Suprapubic skin (tissue), 4 donors: ENCODE measurements at regions not wholly inside any gene's neighbourhood (a gene's known extent, or its start where the extent isn't known, plus 50 kb on each side); places are given as distances from the start of the nearest gene placed in this dataset.

Source experiments
- EP300 ChIP-seq: sonication (generic); formaldehyde crosslinking; IDR thresholded peaks from one replicate; pipeline ENCODE4 v1.6.1; 2017; ENCODE audit warnings: antibody characterized with exemption
- POLR2A ChIP-seq, 2 donors: fragments of 450-650 bp; IDR thresholded peaks; one replicate each; pipeline ENCODE4 v1.6.1; 2017; ENCODE audit warnings: antibody characterized with exemption in 2 of 2, mild to moderate bottlenecking in 2 of 2, moderate library complexity in 2 of 2
- POLR2AphosphoS5 ChIP-seq, 3 donors: sonication (generic); formaldehyde crosslinking; IDR thresholded peaks; one replicate each; pipeline ENCODE4 v1.6.1; 2017; ENCODE audit warnings: antibody characterized with exemption in 3 of 3
- TF ChIP-seq, protein P1 (sequence below), 2 donors: fragments of 200-600 bp in 1 of 2; fragments of 450-650 bp in 1 of 2; sonication (generic) in 1 of 2; IDR thresholded peaks; one replicate each; pipeline ENCODE4 v1.5.1; 2016 to 2019; ENCODE audit warnings: antibody characterized with exemption in 2 of 2, mild to moderate bottlenecking in 1 of 2, moderate library complexity in 1 of 2

DNA sequence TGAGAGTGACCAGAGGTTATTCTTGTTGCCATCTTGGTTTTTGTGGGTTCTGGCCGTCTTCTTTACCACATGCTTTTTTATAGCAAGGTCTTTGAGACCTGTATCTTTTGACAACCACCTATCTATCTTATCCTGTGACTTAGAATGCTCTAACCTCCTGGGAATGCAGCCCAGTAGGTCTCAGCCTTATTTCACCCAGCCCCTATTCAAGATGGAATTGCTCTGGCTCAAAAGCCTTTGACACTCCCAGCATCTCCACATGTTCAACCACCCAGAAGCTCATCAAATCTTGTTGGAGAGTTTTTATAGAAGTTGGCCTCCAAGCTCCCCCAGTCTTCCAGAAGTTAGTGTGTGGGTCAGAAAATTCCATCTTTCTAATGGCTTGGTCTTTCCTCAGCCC lies 464.3 kb upstream of the NRP1 start:
- TF ChIP-seq EP300 = no peak
- TF ChIP-seq, protein P1, sequence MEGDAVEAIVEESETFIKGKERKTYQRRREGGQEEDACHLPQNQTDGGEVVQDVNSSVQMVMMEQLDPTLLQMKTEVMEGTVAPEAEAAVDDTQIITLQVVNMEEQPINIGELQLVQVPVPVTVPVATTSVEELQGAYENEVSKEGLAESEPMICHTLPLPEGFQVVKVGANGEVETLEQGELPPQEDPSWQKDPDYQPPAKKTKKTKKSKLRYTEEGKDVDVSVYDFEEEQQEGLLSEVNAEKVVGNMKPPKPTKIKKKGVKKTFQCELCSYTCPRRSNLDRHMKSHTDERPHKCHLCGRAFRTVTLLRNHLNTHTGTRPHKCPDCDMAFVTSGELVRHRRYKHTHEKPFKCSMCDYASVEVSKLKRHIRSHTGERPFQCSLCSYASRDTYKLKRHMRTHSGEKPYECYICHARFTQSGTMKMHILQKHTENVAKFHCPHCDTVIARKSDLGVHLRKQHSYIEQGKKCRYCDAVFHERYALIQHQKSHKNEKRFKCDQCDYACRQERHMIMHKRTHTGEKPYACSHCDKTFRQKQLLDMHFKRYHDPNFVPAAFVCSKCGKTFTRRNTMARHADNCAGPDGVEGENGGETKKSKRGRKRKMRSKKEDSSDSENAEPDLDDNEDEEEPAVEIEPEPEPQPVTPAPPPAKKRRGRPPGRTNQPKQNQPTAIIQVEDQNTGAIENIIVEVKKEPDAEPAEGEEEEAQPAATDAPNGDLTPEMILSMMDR (IDR thresholded peaks at IDR 0.05) = no peak
- no peak for TF ChIP-seq POLR2A (IDR thresholded peaks at IDR 0.05)
- TF ChIP-seq POLR2AphosphoS5 (IDR thresholded peaks at IDR 0.05) = no peak
